ENCODE measurements at regions not wholly inside any gene's neighbourhood (a gene's known extent, or its start where the extent isn't known, plus 50 kb on each side); places are given as distances from the start of the nearest gene placed in this dataset.

- TF ChIP-seq USF1 (IDR thresholded peaks at IDR 0.05) (no peak), RAD21 (IDR thresholded peaks at IDR 0.05; ENCODE audit: low read depth) (no peak), NFIC (IDR thresholded peaks at IDR 0.05) (no peak)
Observed at GRCh38 chr1:189596197-189596596, 881.5 kb downstream of the BRINP3 start.

GRCh38 chr1:189597083-189597482 lies 880.6 kb downstream of the BRINP3 start:
- TF ChIP-seq EGR1 (IDR thresholded peaks at IDR 0.05) (no peak), TAF1 (IDR thresholded peaks at IDR 0.05; ENCODE audit: low read depth) (no peak), ZBTB7A (IDR thresholded peaks at IDR 0.05; ENCODE audit: low read depth) (no peak), TEAD4 (IDR thresholded peaks at IDR 0.05) (no peak), CEBPB (IDR thresholded peaks at IDR 0.05) (no peak), TCF12 (IDR thresholded peaks at IDR 0.05; ENCODE audit: low read depth) (no peak), MAX (IDR thresholded peaks at IDR 0.05) (no peak), FOXM1 (IDR thresholded peaks at IDR 0.05; ENCODE audit: borderline replicate concordance, low read depth) (no peak), RAD21 (IDR thresholded peaks at IDR 0.05; ENCODE audit: low read depth) (no peak), YY1 (IDR thresholded peaks at IDR 0.05; ENCODE audit: low read depth) (no peak), EP300 (IDR thresholded peaks at IDR 0.05; ENCODE audit: borderline replicate concordance) (no peak), CREB1 (IDR thresholded peaks at IDR 0.05; ENCODE audit: low read depth) (no peak), NFIC (IDR thresholded peaks at IDR 0.05) (no peak), REST (IDR thresholded peaks at IDR 0.05; ENCODE audit: low read depth) (no peak), USF1 (IDR thresholded peaks at IDR 0.05) (no peak)

GRCh38 chr1:189605226-189605625 lies 872.4 kb downstream of the BRINP3 start:
- TF ChIP-seq REST (IDR thresholded peaks at IDR 0.05; ENCODE audit: low read depth) = no peak

- TF ChIP-seq REST (IDR thresholded peaks at IDR 0.05; ENCODE audit: low read depth) = no peak
- TF ChIP-seq MAX (IDR thresholded peaks at IDR 0.05) = no peak
- TF ChIP-seq CEBPB (IDR thresholded peaks at IDR 0.05) = no peak
- TF ChIP-seq TCF12 (IDR thresholded peaks at IDR 0.05; ENCODE audit: low read depth) = no peak
- TF ChIP-seq TAF1 (IDR thresholded peaks at IDR 0.05; ENCODE audit: low read depth) = no peak
- no peak for TF ChIP-seq USF1 (IDR thresholded peaks at IDR 0.05)
- TF ChIP-seq FOXM1 (IDR thresholded peaks at IDR 0.05; ENCODE audit: borderline replicate concordance, low read depth) = no peak
- TF ChIP-seq YY1 (IDR thresholded peaks at IDR 0.05; ENCODE audit: low read depth) = no peak
- TF ChIP-seq ZBTB7A (IDR thresholded peaks at IDR 0.05; ENCODE audit: low read depth) = no peak
- TF ChIP-seq EP300 (IDR thresholded peaks at IDR 0.05; ENCODE audit: borderline replicate concordance) = no peak
- TF ChIP-seq RAD21 (IDR thresholded peaks at IDR 0.05; ENCODE audit: low read depth) = no peak
- no peak for TF ChIP-seq TEAD4 (IDR thresholded peaks at IDR 0.05)
- TF ChIP-seq NFIC (IDR thresholded peaks at IDR 0.05) = no peak
- no peak for TF ChIP-seq CREB1 (IDR thresholded peaks at IDR 0.05; ENCODE audit: low read depth)
- TF ChIP-seq EGR1 (IDR thresholded peaks at IDR 0.05) = no peak
Observed at GRCh38 chr1:189606047-189606446, 871.6 kb downstream of the BRINP3 start.
